ENCODE measurements at regions not wholly inside any gene's neighbourhood (a gene's known extent, or its start where the extent isn't known, plus 50 kb on each side); places are given as distances from the start of the nearest gene placed in this dataset.
A peak's percentile ranks its signal among the peaks of the same experiment; 100 is the strongest.

DNA sequence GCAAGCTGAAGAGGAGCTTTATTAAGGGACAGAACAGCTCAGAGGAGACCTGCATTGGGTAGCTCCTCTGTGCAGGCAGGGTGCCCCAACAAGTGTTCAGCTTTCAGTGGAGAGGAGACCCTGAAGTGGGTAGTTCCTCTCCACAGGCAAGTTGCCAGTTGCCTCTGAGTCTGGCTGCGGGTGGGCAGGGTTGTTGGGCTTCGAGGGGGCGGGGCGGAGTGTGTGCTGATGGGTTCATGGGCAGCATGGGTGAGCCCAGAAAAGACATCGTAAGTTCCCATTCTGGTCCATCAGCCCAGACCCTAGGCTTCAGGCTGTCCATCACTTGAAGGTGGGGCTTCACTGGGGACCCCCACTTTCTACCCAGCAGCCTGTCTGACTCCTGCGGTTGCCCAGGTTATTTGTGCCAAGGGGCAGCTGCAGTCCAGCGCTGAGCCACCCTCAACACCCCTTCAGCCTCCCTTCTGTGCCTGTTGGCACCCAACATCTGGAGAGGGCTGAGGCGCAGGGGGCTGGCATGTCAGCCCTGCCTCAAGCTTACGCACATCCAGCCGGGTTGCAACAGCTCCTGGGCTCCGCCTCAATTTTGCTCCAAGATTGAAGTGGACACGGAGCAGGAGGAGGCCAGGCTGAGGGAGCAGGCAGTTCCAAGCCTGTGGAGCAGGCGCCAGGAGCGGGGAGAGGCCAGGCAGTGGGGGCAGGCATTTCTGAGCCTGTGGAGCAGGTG, 350.5 kb upstream of the PCDH20 start (continued):
- TF ChIP-seq ZNF878 (CRISPR knock-in tag; IDR thresholded peaks at IDR 0.05): no peak
- TF ChIP-seq TARDBP (CRISPR knock-in tag; IDR thresholded peaks at IDR 0.05): no peak
- TF ChIP-seq DPF2 (CRISPR knock-in tag; IDR thresholded peaks at IDR 0.05; ENCODE audit: borderline replicate concordance, low read depth): no peak
- TF ChIP-seq ZNF616 (CRISPR knock-in tag; IDR thresholded peaks at IDR 0.05; ENCODE audit: low read depth): no peak

DNA sequence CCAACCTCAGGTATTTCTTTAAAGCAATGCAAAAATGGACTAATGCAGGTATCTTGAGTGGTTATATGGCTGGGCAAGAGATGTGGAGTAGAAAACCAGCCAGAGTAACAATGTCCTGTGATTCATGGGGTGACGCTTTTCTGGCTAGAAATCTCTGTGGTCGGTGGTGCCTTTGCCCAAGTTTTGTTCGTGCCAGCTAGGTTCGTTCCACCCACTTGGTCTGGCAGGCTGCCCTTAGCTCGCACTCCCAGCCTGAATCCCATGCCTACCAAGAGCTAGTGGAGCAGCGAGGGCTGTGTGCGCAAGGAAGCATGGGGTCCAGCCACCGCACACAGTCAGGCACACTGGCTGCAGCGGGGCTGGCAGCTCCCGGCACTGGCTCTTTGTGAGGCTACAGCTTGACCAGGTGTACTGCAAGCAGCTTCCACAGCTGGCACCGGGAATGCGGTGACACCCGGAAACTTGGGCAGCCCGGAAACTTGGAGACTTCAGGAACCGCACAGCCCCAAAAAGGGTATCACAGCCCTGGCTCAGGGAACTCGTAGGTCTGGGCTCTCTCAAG, 349.6 kb upstream of the PCDH20 start:
- POLR2A ChIA-PET: no interaction called here
- Histone ChIP-seq H2AFZ (ENCODE audit: low read length) (no peak overlapping the region), H3K4me3 (replicated peaks in 1 of 3; ENCODE audit: insufficient read depth in 1 of 3, low read depth in 2 of 3, low read length in 3 of 3) (no peak overlapping the region), H3K79me2 (ENCODE audit: insufficient read depth, low read length) (no peaks in the 10 kb centered on the region), H3K9me3 (ENCODE audit: low read length) (no peaks in the 10 kb centered on the region), H3K4me2 (ENCODE audit: low read depth, low read length) (no peak overlapping the region), H4K20me1 (ENCODE audit: insufficient read depth, low read length) (no peaks in the 10 kb centered on the region), H3K27me3 (ENCODE audit: control insufficient read depth in 1 of 2, insufficient read depth in 2 of 2, low read length in 2 of 2) (no peaks in the 10 kb centered on the region), H3K36me3 (replicated peaks in 1 of 2; ENCODE audit: control insufficient read depth in 1 of 2, insufficient read depth in 2 of 2, low read length in 2 of 2) (no peaks in the 10 kb centered on the region), H3K4me1 (ENCODE audit: insufficient read depth, low read length) (no peaks in the 10 kb centered on the region), H3K9ac (ENCODE audit: insufficient read depth, low read depth, low read length) (no peak overlapping the region), H3K27ac (ENCODE audit: extremely low read length, insufficient read depth, low read length) (no peak overlapping the region)
- TF ChIP-seq ZMYM3 (CRISPR knock-in tag; IDR thresholded peaks at IDR 0.05) (no peak), GATA4 (IDR thresholded peaks at IDR 0.05; ENCODE audit: borderline replicate concordance, low read depth) (no peak)
- 23% methylated on average over 6 of the region's 16 CpGs for WGBS (ENCODE audit: low lambda C conversion rate)
- ATAC-seq (no peak), FAIRE-seq (no peak), DNase-seq (ENCODE audit: low spot score) (no peak)
- intact Hi-C loops (cut with micrococcal nuclease; ENCODE audit: unreplicated experiment): no loop called here
- in situ Hi-C loops (cut with HindIII; ENCODE audit: extremely low pct_ligation_motif_present, low pct_unique_long_range_greater_than_20kb): no loop called here
- CTCF ChIA-PET (ENCODE audit: low intra/inter-chr PET ratio, low total read pairs): no interaction called here
- BruUV-seq (replicated peaks): no TSS peak

DNA sequence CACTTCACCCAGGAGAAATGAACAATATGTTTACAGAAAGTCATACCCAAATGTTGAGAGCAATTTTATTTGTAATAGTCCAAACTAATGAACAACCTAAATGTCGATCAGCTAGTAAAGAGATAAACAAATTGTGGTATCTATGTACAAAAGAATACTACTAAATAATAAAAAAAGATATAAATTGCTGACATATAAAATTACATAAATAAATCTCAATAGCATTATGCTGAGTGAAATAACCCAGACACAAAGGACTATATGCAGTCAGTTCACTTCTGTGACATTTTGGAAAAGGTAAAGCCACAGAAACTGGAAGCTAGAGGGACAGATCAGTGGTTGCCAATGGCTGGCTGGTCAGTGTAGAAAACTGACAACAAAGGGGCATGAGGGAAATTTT, 346.0 kb upstream of the PCDH20 start:
- ATAC-seq (no peak), DNase-seq (ENCODE audit: low spot score) (no peak), FAIRE-seq (no peak)
- in situ Hi-C loops (cut with HindIII; ENCODE audit: extremely low pct_ligation_motif_present, low pct_unique_long_range_greater_than_20kb) (no loop called here), intact Hi-C loops (cut with micrococcal nuclease; ENCODE audit: unreplicated experiment) (no loop called here)
- Histone ChIP-seq H2AFZ (ENCODE audit: low read length) (no peak overlapping the region), H3K4me1 (ENCODE audit: insufficient read depth, low read length) (no peaks in the 10 kb centered on the region), H3K36me3 (replicated peaks in 1 of 2; ENCODE audit: control insufficient read depth in 1 of 2, insufficient read depth in 2 of 2, low read length in 2 of 2) (no peaks in the 10 kb centered on the region), H3K9me3 (ENCODE audit: low read length) (no peaks in the 10 kb centered on the region), H4K20me1 (ENCODE audit: insufficient read depth, low read length) (no peaks in the 10 kb centered on the region), H3K79me2 (ENCODE audit: insufficient read depth, low read length) (no peaks in the 10 kb centered on the region), H3K4me2 (ENCODE audit: low read depth, low read length) (no peak overlapping the region), H3K9ac (ENCODE audit: insufficient read depth, low read depth, low read length) (no peak overlapping the region), H3K27ac (ENCODE audit: extremely low read length, insufficient read depth, low read length) (no peak overlapping the region), H3K27me3 (ENCODE audit: control insufficient read depth in 1 of 2, insufficient read depth in 2 of 2, low read length in 2 of 2) (no peaks in the 10 kb centered on the region), H3K4me3 (replicated peaks in 1 of 3; ENCODE audit: insufficient read depth in 1 of 3, low read depth in 2 of 3, low read length in 3 of 3) (no peak overlapping the region)
- 3% methylated on average over 1 of the region's 1 CpG for WGBS (ENCODE audit: low lambda C conversion rate)
- ChIA-PET CTCF (ENCODE audit: low intra/inter-chr PET ratio, low total read pairs) (no interaction called here), POLR2A (no interaction called here)
- BruUV-seq (replicated peaks): no TSS peak
- TF ChIP-seq MAFK (conservative IDR thresholded peaks at IDR 0.05 in 1 of 2, IDR thresholded peaks at IDR 0.05 in 1 of 2; ENCODE audit: low read length in 2 of 2) (peak; percentile 15 to 71; a peak in 2 of 4 replicates), EEA1 (CRISPR knock-in tag; IDR thresholded peaks at IDR 0.05; ENCODE audit: borderline replicate concordance) (no peak), MAFF (IDR thresholded peaks at IDR 0.05; ENCODE audit: low read depth, low read length) (peak; percentile 64; the same call in 1 of the 2 replicates)
